ENCODE measurements at regions not wholly inside any gene's neighbourhood (a gene's known extent, or its start where the extent isn't known, plus 50 kb on each side); places are given as distances from the start of the nearest gene placed in this dataset.

DNA sequence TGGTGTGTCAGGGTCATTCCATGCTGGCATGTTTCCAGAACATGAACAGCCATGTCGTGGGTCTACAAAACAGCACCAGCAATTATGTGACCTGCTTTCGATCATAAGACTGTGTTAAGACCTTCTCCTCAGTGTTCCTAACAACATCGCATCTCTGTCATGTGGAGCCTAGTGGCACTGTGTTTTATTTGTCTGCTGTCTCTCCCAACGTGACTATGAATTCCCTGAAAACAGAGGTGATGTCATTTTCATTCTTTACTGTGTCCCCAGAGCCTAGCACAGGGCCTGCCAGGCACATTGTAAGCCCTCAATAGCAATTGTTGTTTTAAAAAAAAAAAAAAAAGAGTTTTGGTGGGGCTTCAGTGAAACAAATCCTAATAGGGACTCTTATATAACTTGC lies 94.2 kb upstream of the IL12A start:
- Histone ChIP-seq H3K36me3 (ENCODE audit: control insufficient read depth, insufficient read depth, low read length) (no peaks in the 10 kb centered on the region), H3K27ac (ENCODE audit: low read length) (no peak overlapping the region), H3K27me3 (ENCODE audit: control insufficient read depth, insufficient read depth, low read length) (no peaks in the 10 kb centered on the region), H3K9me3 (ENCODE audit: control insufficient read depth, insufficient read depth, low read length) (no peaks in the 10 kb centered on the region), H3K4me3 (ENCODE audit: low read length) (no peak overlapping the region), H3K4me1 (ENCODE audit: control insufficient read depth, insufficient read depth, low read length) (no peaks in the 10 kb centered on the region)
- H3K27me3 Mint-ChIP-seq (ENCODE audit: low read depth in 2 of 2), result no peaks in the 10 kb centered on the region
- DNase-seq, result no peak
- no peak overlapping the region for H3K27ac Mint-ChIP-seq
- 88% methylated on average over 4 of the region's 4 CpGs for WGBS (ENCODE audit: insufficient coverage)
- H3K36me3 Mint-ChIP-seq, result no peaks in the 10 kb centered on the region
- TF ChIP-seq, protein P1, sequence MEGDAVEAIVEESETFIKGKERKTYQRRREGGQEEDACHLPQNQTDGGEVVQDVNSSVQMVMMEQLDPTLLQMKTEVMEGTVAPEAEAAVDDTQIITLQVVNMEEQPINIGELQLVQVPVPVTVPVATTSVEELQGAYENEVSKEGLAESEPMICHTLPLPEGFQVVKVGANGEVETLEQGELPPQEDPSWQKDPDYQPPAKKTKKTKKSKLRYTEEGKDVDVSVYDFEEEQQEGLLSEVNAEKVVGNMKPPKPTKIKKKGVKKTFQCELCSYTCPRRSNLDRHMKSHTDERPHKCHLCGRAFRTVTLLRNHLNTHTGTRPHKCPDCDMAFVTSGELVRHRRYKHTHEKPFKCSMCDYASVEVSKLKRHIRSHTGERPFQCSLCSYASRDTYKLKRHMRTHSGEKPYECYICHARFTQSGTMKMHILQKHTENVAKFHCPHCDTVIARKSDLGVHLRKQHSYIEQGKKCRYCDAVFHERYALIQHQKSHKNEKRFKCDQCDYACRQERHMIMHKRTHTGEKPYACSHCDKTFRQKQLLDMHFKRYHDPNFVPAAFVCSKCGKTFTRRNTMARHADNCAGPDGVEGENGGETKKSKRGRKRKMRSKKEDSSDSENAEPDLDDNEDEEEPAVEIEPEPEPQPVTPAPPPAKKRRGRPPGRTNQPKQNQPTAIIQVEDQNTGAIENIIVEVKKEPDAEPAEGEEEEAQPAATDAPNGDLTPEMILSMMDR (IDR thresholded peaks at IDR 0.05), result no peak
- intact Hi-C loops (cut with micrococcal nuclease), result no loop called here
- H3K4me3 Mint-ChIP-seq, result no peak overlapping the region
- no peaks in the 10 kb centered on the region for H3K4me1 Mint-ChIP-seq
- ATAC-seq, result no peak
- H3K9me3 Mint-ChIP-seq, result no peaks in the 10 kb centered on the region

DNA sequence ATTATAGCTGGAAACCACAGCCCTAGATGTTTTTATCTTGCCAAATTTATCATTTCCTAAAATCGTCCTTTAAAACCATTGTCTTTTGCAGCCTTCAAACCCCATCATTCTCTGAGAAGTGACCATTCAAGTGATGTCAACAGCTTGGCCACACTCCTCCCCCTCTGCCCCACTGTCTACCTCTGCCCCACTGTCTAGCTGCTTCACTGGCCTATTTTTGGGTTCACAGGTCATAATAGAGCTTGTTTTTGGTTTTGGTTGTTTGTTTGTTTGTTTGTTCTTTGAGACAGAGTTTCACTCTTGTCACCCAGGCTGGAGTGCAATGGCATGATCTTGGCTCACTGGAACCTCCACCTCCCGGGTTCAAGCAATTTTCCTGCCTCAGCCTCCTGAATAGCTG lies 93.2 kb upstream of the IL12A start:
- Mint-ChIP-seq H3K4me1 (no peaks in the 10 kb centered on the region), H3K9me3 (no peaks in the 10 kb centered on the region), H3K27ac (no peak overlapping the region), H3K27me3 (ENCODE audit: low read depth in 2 of 2) (no peaks in the 10 kb centered on the region), H3K36me3 (no peaks in the 10 kb centered on the region), H3K4me3 (no peak overlapping the region)
- no peak for DNase-seq
- Histone ChIP-seq H3K27me3 (ENCODE audit: control insufficient read depth, insufficient read depth, low read length) (no peaks in the 10 kb centered on the region), H3K4me1 (ENCODE audit: control insufficient read depth, insufficient read depth, low read length) (no peaks in the 10 kb centered on the region), H3K36me3 (ENCODE audit: control insufficient read depth, insufficient read depth, low read length) (no peaks in the 10 kb centered on the region), H3K4me3 (ENCODE audit: low read length) (no peak overlapping the region), H3K9me3 (ENCODE audit: control insufficient read depth, insufficient read depth, low read length) (no peaks in the 10 kb centered on the region), H3K27ac (ENCODE audit: low read length) (no peak overlapping the region)
- WGBS (ENCODE audit: insufficient coverage), result 82% methylated on average over 2 of the region's 2 CpGs
- TF ChIP-seq, protein P1 (IDR thresholded peaks at IDR 0.05), result no peak
- intact Hi-C loops (cut with micrococcal nuclease), result no loop called here
- no peak for ATAC-seq

DNA sequence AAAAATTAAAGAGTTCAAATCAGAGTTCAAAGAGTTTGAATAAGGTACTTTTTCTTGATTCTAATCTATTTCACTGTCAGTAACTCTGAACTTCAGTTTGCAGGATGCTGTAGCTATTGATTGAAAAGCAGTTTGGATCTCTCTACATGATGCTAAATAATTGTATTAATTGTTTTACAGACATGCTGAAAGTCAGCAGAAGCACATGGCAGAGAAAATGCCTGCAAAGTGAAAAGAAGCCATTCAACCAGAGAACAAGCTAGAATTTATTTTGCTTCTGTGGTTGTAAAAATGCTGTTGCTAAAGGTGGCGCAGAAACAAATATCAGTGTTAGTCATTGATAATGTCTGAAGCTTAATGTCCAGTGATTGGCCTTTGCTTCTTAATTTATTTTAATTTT lies 92.1 kb upstream of the IL12A start:
- DNase-seq (no peak), ATAC-seq (no peak)
- Histone ChIP-seq H3K27me3 (ENCODE audit: control insufficient read depth, insufficient read depth, low read length) (no peaks in the 10 kb centered on the region), H3K4me3 (ENCODE audit: low read length) (no peak overlapping the region), H3K4me1 (ENCODE audit: control insufficient read depth, insufficient read depth, low read length) (no peaks in the 10 kb centered on the region), H3K9me3 (ENCODE audit: control insufficient read depth, insufficient read depth, low read length) (no peaks in the 10 kb centered on the region), H3K27ac (ENCODE audit: low read length) (no peak overlapping the region), H3K36me3 (ENCODE audit: control insufficient read depth, insufficient read depth, low read length) (no peaks in the 10 kb centered on the region)
- Mint-ChIP-seq H3K9me3 (no peaks in the 10 kb centered on the region), H3K4me1 (no peaks in the 10 kb centered on the region), H3K27me3 (ENCODE audit: low read depth in 2 of 2) (peaks cover 0 to 9% of the 10 kb centered on the region in 2 donors), H3K36me3 (no peaks in the 10 kb centered on the region), H3K4me3 (no peak overlapping the region), H3K27ac (no peak overlapping the region)
- intact Hi-C loops (cut with micrococcal nuclease), result no loop called here
- TF ChIP-seq, protein P1 (IDR thresholded peaks at IDR 0.05), result no peak
- 100% methylated on average over 1 of the region's 1 CpG for WGBS (ENCODE audit: insufficient coverage)

DNA sequence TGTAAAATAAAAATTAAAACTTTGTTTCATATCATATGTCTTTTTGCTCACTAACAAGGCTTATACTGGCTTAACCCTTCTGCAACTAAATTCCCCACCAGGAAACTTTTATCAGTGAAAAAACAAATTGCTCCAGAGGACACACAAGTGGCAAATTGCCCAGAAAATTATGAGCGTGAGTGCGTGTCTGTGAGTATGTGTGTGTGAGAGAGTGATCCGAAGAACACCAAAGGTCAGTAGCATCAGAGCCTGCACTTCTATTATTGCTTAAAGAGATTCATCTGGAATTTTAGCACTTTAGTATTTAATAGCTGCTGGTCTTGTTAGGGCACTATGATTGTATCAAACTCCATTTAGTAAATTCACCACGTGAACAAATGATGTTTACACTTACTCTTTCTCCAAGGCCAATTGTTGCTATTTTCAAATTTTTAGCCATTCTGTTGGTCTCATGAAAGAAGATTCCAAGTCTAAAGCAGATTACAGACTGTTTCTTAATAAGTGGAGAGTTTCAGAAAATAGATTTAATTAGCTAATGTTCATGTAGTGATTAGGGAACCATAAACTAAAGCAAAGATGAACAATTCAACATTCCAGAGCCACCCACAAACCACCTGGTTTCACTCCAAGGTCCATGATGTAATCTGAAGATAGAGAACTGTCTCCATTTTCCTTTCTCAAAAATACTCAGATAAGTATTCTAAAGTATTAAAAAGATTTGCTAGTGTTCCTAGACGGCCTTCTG lies 91.1 kb upstream of the IL12A start:
- TF ChIP-seq, protein P1 (IDR thresholded peaks at IDR 0.05), result no peak
- H3K36me3 Mint-ChIP-seq, result no peaks in the 10 kb centered on the region
- WGBS (ENCODE audit: insufficient coverage), result 98% methylated on average over 3 of the region's 5 CpGs
- intact Hi-C loops (cut with micrococcal nuclease), result no loop called here
- ATAC-seq, result no peak
- Histone ChIP-seq H3K9me3 (ENCODE audit: control insufficient read depth, insufficient read depth, low read length) (no peaks in the 10 kb centered on the region), H3K4me1 (ENCODE audit: control insufficient read depth, insufficient read depth, low read length) (no peaks in the 10 kb centered on the region), H3K27ac (ENCODE audit: low read length) (no peak overlapping the region), H3K36me3 (ENCODE audit: control insufficient read depth, insufficient read depth, low read length) (no peaks in the 10 kb centered on the region), H3K4me3 (ENCODE audit: low read length) (no peak overlapping the region), H3K27me3 (ENCODE audit: control insufficient read depth, insufficient read depth, low read length) (no peaks in the 10 kb centered on the region)
- no peak overlapping the region for H3K4me3 Mint-ChIP-seq
- H3K4me1 Mint-ChIP-seq, result no peaks in the 10 kb centered on the region
- DNase-seq, result no peak
- H3K9me3 Mint-ChIP-seq, result no peaks in the 10 kb centered on the region
- H3K27ac Mint-ChIP-seq, result no peak overlapping the region
- peaks cover 0 to 11% of the 10 kb centered on the region in 2 donors for H3K27me3 Mint-ChIP-seq (ENCODE audit: low read depth in 2 of 2)

Measured in natural killer cell (primary cell).